C1 segment of cervical spinal cord (tissue), 14 donors: ENCODE measurements at regions not wholly inside any gene's neighbourhood (a gene's known extent, or its start where the extent isn't known, plus 50 kb on each side); places are given as distances from the start of the nearest gene placed in this dataset.

Experiments used
- DNase-seq, 14 donors: peaks; one replicate each; lab custom pipeline; 2025; lab: John Stamatoyannopoulos, UW

- no peak for DNase-seq
Observed at GRCh38 chr2:223519471-223519870, 82.7 kb downstream of the SCG2 start.

- no peak for DNase-seq
Observed at GRCh38 chr2:223522796-223523195, 79.4 kb downstream of the SCG2 start.

- no peak for DNase-seq
Observed at GRCh38 chr2:223523551-223524001, 78.6 kb downstream of the SCG2 start.

GRCh38 chr2:223524066-223524465 lies 78.1 kb downstream of the SCG2 start:
- no peak for DNase-seq

- no peak for DNase-seq
Observed at GRCh38 chr2:223526106-223526505, 76.1 kb downstream of the SCG2 start.

GRCh38 chr2:223528036-223528435 lies 74.1 kb downstream of the SCG2 start:
- DNase-seq = no peak

- no peak for DNase-seq
Observed at GRCh38 chr2:223529696-223530095, 72.5 kb downstream of the SCG2 start.

GRCh38 chr2:223530811-223531210 lies 71.3 kb downstream of the SCG2 start:
- DNase-seq = no peak

- DNase-seq = no peak
Observed at GRCh38 chr2:223532161-223532560, 70.0 kb downstream of the SCG2 start.

- DNase-seq = no peak
Observed at GRCh38 chr2:223532712-223533111, 69.4 kb downstream of the SCG2 start.

GRCh38 chr2:223536546-223536945 lies 65.6 kb downstream of the SCG2 start:
- DNase-seq = no peak

- no peak for DNase-seq
Observed at GRCh38 chr2:223537115-223537514, 65.0 kb downstream of the SCG2 start.

GRCh38 chr2:223537651-223538601 lies 64.2 kb downstream of the SCG2 start:
- DNase-seq = peak in 2 of 14 donors; percentile 15 to 40

GRCh38 chr2:223538920-223539440 lies 63.2 kb downstream of the SCG2 start:
- peak in 1 of 14 donors; percentile 9 for DNase-seq

GRCh38 chr2:223541546-223541945 lies 60.6 kb downstream of the SCG2 start:
- no peak for DNase-seq

- no peak for DNase-seq
Observed at GRCh38 chr2:223542501-223542900, 59.7 kb downstream of the SCG2 start.

- no peak for DNase-seq
Observed at GRCh38 chr2:223545406-223545805, 56.8 kb downstream of the SCG2 start.

- DNase-seq = no peak
Observed at GRCh38 chr2:223545830-223546229, 56.3 kb downstream of the SCG2 start.
